Heart left ventricle (tissue), 13 donors: ENCODE measurements at regions not wholly inside any gene's neighbourhood (a gene's known extent, or its start where the extent isn't known, plus 50 kb on each side); places are given as distances from the start of the nearest gene placed in this dataset.

ENCODE experiments used
- CTCF ChIP-seq, 12 donors: fragments of 200-600 bp; sonication (generic) in 4 of 12; IDR thresholded peaks; one replicate each; pipeline versions ENCODE4 v1.5.0 to v1.8.0; 2018 to 2022; ENCODE audit warnings: antibody characterized with exemption in 12 of 12, mild to moderate bottlenecking in 5 of 12
- POLR2A ChIP-seq, 2 donors: fragments of 450-650 bp; IDR thresholded peaks; one replicate each; pipeline ENCODE4 v1.6.1; 2017; ENCODE audit warnings: antibody characterized with exemption in 2 of 2, mild to moderate bottlenecking in 2 of 2, moderate library complexity in 2 of 2
- donor health status: ischemic (EF 13 %, LVEDD 7.1; RV severe dilation, severe dysfunction).
- donor health status: DM: no; HTN: yes; CAD: no.
- donor health status: DM: no; HTN: no; CAD: no.
- donor health status: ischemic (EF 25% LVEDD 6.9; RV normal size, moderate dysfunction).
- donor health status: ischemic (EF 25% LVEDD 5.7; RV mildly dilated, moderate dysfunction).
- donor health status: ischemic (EF 35%, LVEDD 5.7; RV mildly dilated, moderate dysfunction).
- donor health status: nonischemic (EF 11% LVEDD 7.7; RV severe dilation, severe dysfunction).
- donor health status: DM: yes; HTN: yes; CAD: no.
- donor health status: PGD.
- donor health status: ischemic (EF 29% LVEDD 5.4; RV normal size, mild dysfunction).
- donor health status: nonischemic (EF 23%, LVEDD 6.1; RV moderate dilation, normal function).

DNA sequence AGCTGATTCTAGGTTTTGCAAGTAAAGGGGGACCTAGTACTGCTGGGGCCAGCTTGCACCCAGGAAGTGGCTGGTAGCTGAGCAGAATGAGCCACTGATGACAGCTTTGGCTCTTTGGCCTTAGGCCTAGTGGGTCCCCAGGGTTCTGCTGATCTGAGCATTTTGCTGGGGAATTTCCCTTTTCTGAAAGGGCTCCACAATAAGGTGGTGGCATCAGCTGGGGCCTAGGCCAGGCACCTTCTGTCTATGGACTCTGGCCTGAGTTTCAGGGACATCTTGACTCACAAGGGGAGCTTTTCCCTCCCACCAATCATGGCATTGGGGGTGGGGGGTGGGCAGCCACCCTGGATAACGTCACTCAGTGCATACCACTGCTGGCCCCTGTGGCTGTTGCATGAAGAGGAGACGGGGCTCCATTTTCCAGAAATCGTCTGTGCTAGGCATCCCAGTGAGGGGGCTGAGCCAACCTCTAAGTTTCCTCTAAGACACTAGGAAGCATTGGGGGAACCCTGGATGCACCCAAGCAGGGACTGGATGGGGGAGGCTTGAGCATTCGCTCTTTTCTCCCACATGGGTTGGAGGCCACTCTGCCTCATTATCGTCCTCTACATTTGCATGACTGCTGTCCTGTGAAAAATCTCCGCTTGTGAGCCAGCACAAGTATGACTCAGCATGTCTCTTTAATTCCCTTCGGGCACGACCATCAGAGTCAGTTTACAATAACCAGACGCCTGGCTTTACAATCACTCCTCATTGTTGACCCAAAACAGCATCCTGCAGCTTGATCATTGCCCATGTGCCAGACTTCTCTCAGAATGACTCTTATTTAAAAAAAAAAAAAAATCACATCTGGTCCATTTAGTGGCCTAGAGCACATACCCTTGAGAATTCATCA lies 145.0 kb upstream of the THY1 start:
- no peak for TF ChIP-seq CTCF (IDR thresholded peaks at IDR 0.05)
- no peak for TF ChIP-seq POLR2A (IDR thresholded peaks at IDR 0.05)
